C4-2B (cell line): ENCODE measurements at regions not wholly inside any gene's neighbourhood (a gene's known extent, or its start where the extent isn't known, plus 50 kb on each side); places are given as distances from the start of the nearest gene placed in this dataset.
"Not testable (repeated sequence)": the region's sequence is repeated elsewhere in the genome, so short reads cannot be mapped to it uniquely, and the experiment has no call there.

Experiments used
- H3K27ac ChIP-seq: fragments of 450-650 bp; 2 replicates; pipeline ENCODE4 v1.5.1; 2017
- ZFX ChIP-seq: fragments of 450-650 bp; IDR thresholded peaks from 2 replicates; pipeline ENCODE4 v1.6.1; 2017
- TF ChIP-seq, protein P1 (sequence below): fragments of 450-650 bp; conservative IDR thresholded peaks from 2 replicates; pipeline ENCODE4 v1.5.1; 2017; ENCODE audit warnings: mild to moderate bottlenecking

DNA sequence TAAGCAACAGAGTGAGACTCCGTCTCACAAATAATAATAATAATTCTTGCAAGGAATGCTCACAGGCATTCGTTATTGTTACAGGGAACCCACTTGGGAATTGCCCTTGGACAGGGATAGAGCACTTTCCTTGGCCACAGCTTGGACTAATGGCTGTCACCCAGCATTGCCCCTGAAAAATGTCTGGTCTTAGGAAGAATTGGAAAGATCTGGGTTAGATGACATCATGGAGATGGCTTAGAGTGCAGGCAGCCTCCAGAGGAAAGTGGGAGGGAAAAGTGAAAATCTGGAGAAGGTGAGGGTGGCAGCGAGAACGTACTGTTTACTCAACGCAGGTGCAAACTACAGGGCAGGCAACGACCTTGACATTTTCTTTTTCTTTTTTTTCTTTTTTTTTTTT lies 59.3 kb upstream of the MRTFB start:
- TF ChIP-seq, protein P1, sequence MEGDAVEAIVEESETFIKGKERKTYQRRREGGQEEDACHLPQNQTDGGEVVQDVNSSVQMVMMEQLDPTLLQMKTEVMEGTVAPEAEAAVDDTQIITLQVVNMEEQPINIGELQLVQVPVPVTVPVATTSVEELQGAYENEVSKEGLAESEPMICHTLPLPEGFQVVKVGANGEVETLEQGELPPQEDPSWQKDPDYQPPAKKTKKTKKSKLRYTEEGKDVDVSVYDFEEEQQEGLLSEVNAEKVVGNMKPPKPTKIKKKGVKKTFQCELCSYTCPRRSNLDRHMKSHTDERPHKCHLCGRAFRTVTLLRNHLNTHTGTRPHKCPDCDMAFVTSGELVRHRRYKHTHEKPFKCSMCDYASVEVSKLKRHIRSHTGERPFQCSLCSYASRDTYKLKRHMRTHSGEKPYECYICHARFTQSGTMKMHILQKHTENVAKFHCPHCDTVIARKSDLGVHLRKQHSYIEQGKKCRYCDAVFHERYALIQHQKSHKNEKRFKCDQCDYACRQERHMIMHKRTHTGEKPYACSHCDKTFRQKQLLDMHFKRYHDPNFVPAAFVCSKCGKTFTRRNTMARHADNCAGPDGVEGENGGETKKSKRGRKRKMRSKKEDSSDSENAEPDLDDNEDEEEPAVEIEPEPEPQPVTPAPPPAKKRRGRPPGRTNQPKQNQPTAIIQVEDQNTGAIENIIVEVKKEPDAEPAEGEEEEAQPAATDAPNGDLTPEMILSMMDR: no peak
- no peak for TF ChIP-seq ZFX
- H3K27ac ChIP-seq: no peak overlapping the region

GRCh38 chr16:14013145-14013570 lies 58.0 kb upstream of the MRTFB start:
- TF ChIP-seq, protein P1: no peak
- no peak for TF ChIP-seq ZFX
- H3K27ac ChIP-seq: no peak overlapping the region

GRCh38 chr16:14013571-14014283 lies 57.4 kb upstream of the MRTFB start:
- no peak overlapping the region for H3K27ac ChIP-seq
- TF ChIP-seq ZFX: no peak
- TF ChIP-seq, protein P1: no peak

DNA sequence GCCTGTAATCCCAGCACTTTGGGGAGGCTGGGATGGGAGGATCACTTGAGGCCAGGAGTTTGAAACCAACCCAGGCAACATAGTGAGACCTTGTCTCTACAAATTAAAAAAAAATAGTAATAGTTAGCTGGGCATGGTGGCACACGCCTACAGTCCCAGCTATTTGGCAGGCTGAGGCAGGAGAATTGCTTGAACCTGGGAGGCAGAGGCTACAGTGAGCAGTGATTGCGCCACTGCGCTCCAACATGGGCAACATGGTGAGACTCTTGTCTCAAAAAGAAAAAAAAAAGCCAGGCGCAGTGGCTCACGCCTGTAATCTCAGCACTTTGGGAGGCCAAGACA lies 56.9 kb upstream of the MRTFB start:
- no peak overlapping the region for H3K27ac ChIP-seq
- TF ChIP-seq, protein P1: no peak
- no peak for TF ChIP-seq ZFX

GRCh38 chr16:14015033-14015432 lies 56.1 kb upstream of the MRTFB start:
- TF ChIP-seq ZFX: no peak
- TF ChIP-seq, protein P1: no peak
- no peak overlapping the region for H3K27ac ChIP-seq

- TF ChIP-seq, protein P1: no peak
- TF ChIP-seq ZFX: no peak
- H3K27ac ChIP-seq: no peak overlapping the region
These were observed 55.7 kb upstream of the MRTFB start for GRCh38 chr16:14015461-14015860.

DNA sequence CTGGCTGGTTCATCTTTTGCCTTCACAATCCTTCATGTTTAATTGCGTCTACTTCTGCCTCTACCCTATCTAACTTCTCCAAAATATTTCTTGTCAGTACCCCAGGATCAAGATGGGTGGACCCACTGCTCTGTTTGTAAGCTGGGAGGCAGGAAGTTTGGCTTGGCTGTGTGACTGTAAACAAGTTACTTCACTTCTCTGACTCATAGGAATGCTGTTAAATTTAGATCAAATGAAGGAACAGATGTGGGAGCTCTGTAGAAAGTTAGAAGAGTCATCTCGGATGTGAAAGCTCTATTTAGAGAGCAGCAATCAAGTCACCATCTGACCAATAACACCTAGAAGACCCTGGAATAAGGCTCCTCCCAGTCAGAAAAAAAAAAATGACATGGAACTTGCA lies 55.2 kb upstream of the MRTFB start:
- no peak overlapping the region for H3K27ac ChIP-seq
- no peak for TF ChIP-seq ZFX
- TF ChIP-seq, protein P1: no peak

DNA sequence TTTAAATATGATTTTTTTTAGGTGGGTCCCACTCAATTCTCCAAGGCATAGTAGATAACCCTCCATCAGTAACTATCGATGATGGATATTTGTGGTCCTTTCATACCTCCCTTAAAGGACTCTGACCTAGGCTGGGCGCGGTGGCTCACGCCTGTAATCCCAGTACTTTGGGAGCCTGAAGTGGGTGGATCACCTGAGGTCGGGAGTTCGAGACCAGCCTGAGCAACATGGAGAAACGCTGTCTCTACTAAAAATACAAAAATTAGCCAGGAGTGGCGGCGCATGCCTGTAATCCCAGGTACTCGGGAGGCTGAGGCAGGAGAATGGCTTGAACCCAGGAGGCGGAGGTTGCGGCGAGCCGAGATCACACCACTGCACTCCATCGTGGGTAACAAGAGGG lies 54.8 kb upstream of the MRTFB start:
- H3K27ac ChIP-seq: not testable (repeated sequence)
